ENCODE measurements at regions not wholly inside any gene's neighbourhood (a gene's known extent, or its start where the extent isn't known, plus 50 kb on each side); places are given as distances from the start of the nearest gene placed in this dataset.
"Not testable (repeated sequence)": the region's sequence is repeated elsewhere in the genome, so short reads cannot be mapped to it uniquely, and the experiment has no call there.

- H3K27ac Mint-ChIP-seq, result no peak overlapping the region
- DNase-seq (no peak), ATAC-seq (ENCODE audit: low read depth in 2 of 2) (no peak)
- Histone ChIP-seq H3K9me3 (ENCODE audit: control insufficient read depth in 2 of 2, low read length in 2 of 2) (no peaks in the 10 kb centered on the region), H3K27me3 (ENCODE audit: control insufficient read depth, insufficient read depth, low read length) (no peaks in the 10 kb centered on the region), H3K4me3 (ENCODE audit: low read depth, low read length) (no peak overlapping the region), H3K36me3 (ENCODE audit: control insufficient read depth, insufficient read depth, low read length) (no peaks in the 10 kb centered on the region), H3K4me1 (ENCODE audit: control insufficient read depth, insufficient read depth, low read length, poor library complexity, severe bottlenecking) (no peaks in the 10 kb centered on the region), H3K27ac (ENCODE audit: insufficient read depth, low read length, poor library complexity, severe bottlenecking) (no peak overlapping the region)
- no peaks in the 10 kb centered on the region for H3K27me3 Mint-ChIP-seq
- H3K4me1 Mint-ChIP-seq, result no peaks in the 10 kb centered on the region
- no peaks in the 10 kb centered on the region for H3K36me3 Mint-ChIP-seq
- H3K4me3 Mint-ChIP-seq, result no peak overlapping the region
- peaks cover 0 to 9% (median 4%) of the 10 kb centered on the region in 7 donors for H3K9me3 Mint-ChIP-seq
Measured at GRCh38 chr1:196160066-196160795, 448.0 kb downstream of the KCNT2 start.

GRCh38 chr1:196155586-196155985 lies 452.7 kb downstream of the KCNT2 start:
- Histone ChIP-seq H3K27me3 (ENCODE audit: control insufficient read depth, insufficient read depth, low read length) (no peaks in the 10 kb centered on the region), H3K4me1 (ENCODE audit: control insufficient read depth, insufficient read depth, low read length, poor library complexity, severe bottlenecking) (no peaks in the 10 kb centered on the region), H3K4me3 (ENCODE audit: low read depth, low read length) (no peak overlapping the region), H3K9me3 (ENCODE audit: control insufficient read depth in 2 of 2, low read length in 2 of 2) (no peaks in the 10 kb centered on the region), H3K36me3 (ENCODE audit: control insufficient read depth, insufficient read depth, low read length) (no peaks in the 10 kb centered on the region), H3K27ac (ENCODE audit: insufficient read depth, low read length, poor library complexity, severe bottlenecking) (no peak overlapping the region)
- Mint-ChIP-seq H3K27me3 (no peaks in the 10 kb centered on the region), H3K9me3 (peaks cover 0 to 4% (median 0%) of the 10 kb centered on the region in 7 donors), H3K4me3 (no peak overlapping the region), H3K4me1 (no peaks in the 10 kb centered on the region), H3K36me3 (no peaks in the 10 kb centered on the region), H3K27ac (no peak overlapping the region)
- ATAC-seq (ENCODE audit: low read depth in 2 of 2), result no peak
- DNase-seq, result no peak

GRCh38 chr1:196152975-196153374 lies 455.3 kb downstream of the KCNT2 start:
- no peaks in the 10 kb centered on the region for H3K4me1 ChIP-seq (ENCODE audit: control insufficient read depth, insufficient read depth, low read length, poor library complexity, severe bottlenecking)
- no peak overlapping the region for H3K27ac ChIP-seq (ENCODE audit: insufficient read depth, low read length, poor library complexity, severe bottlenecking)
- Mint-ChIP-seq H3K9me3 (peaks cover 0 to 4% (median 0%) of the 10 kb centered on the region in 7 donors), H3K27me3 (no peaks in the 10 kb centered on the region), H3K36me3 (no peaks in the 10 kb centered on the region), H3K4me1 (no peaks in the 10 kb centered on the region), H3K27ac (no peak overlapping the region), H3K4me3 (no peak overlapping the region)
- H3K4me3 ChIP-seq (ENCODE audit: low read depth, low read length), result no peak overlapping the region
- DNase-seq (no peak), ATAC-seq (ENCODE audit: low read depth in 2 of 2) (no peak)
- H3K36me3 ChIP-seq (ENCODE audit: control insufficient read depth, insufficient read depth, low read length), result no peaks in the 10 kb centered on the region
- H3K27me3 ChIP-seq (ENCODE audit: control insufficient read depth, insufficient read depth, low read length), result no peaks in the 10 kb centered on the region
- no peaks in the 10 kb centered on the region for H3K9me3 ChIP-seq (ENCODE audit: control insufficient read depth in 2 of 2, low read length in 2 of 2)

- ATAC-seq (ENCODE audit: low read depth in 2 of 2), result no peak
- Mint-ChIP-seq H3K4me3 (no peak overlapping the region), H3K9me3 (peaks cover 0 to 4% (median 0%) of the 10 kb centered on the region in 7 donors), H3K27me3 (no peaks in the 10 kb centered on the region), H3K36me3 (no peaks in the 10 kb centered on the region), H3K4me1 (no peaks in the 10 kb centered on the region), H3K27ac (no peak overlapping the region)
- no peaks in the 10 kb centered on the region for H3K9me3 ChIP-seq (ENCODE audit: control insufficient read depth in 2 of 2, low read length in 2 of 2)
- H3K4me3 ChIP-seq (ENCODE audit: low read depth, low read length), result no peak overlapping the region
- H3K36me3 ChIP-seq (ENCODE audit: control insufficient read depth, insufficient read depth, low read length), result no peaks in the 10 kb centered on the region
- no peaks in the 10 kb centered on the region for H3K27me3 ChIP-seq (ENCODE audit: control insufficient read depth, insufficient read depth, low read length)
- no peak for DNase-seq
- no peak overlapping the region for H3K27ac ChIP-seq (ENCODE audit: insufficient read depth, low read length, poor library complexity, severe bottlenecking)
- H3K4me1 ChIP-seq (ENCODE audit: control insufficient read depth, insufficient read depth, low read length, poor library complexity, severe bottlenecking), result no peaks in the 10 kb centered on the region
Measured at GRCh38 chr1:196152086-196152485, 456.2 kb downstream of the KCNT2 start.

GRCh38 chr1:196148367-196148970 lies 459.8 kb downstream of the KCNT2 start:
- Histone ChIP-seq H3K4me3 (ENCODE audit: low read depth, low read length) (no peak overlapping the region), H3K36me3 (ENCODE audit: control insufficient read depth, insufficient read depth, low read length) (no peaks in the 10 kb centered on the region), H3K27me3 (ENCODE audit: control insufficient read depth, insufficient read depth, low read length) (no peaks in the 10 kb centered on the region), H3K9me3 (ENCODE audit: control insufficient read depth in 2 of 2, low read length in 2 of 2) (no peaks in the 10 kb centered on the region), H3K4me1 (ENCODE audit: control insufficient read depth, insufficient read depth, low read length, poor library complexity, severe bottlenecking) (no peaks in the 10 kb centered on the region), H3K27ac (ENCODE audit: insufficient read depth, low read length, poor library complexity, severe bottlenecking) (no peak overlapping the region)
- Mint-ChIP-seq H3K4me1 (no peaks in the 10 kb centered on the region), H3K27me3 (no peaks in the 10 kb centered on the region), H3K9me3 (peaks cover 0 to 3% (median 0%) of the 10 kb centered on the region in 7 donors), H3K36me3 (no peaks in the 10 kb centered on the region), H3K27ac (no peak overlapping the region), H3K4me3 (no peak overlapping the region)
- DNase-seq (peak in 1 of 3 donors; percentile 26), ATAC-seq (ENCODE audit: low read depth in 2 of 2) (no peak)

GRCh38 chr1:196147530-196147929 lies 460.7 kb downstream of the KCNT2 start:
- no peak overlapping the region for H3K27ac ChIP-seq (ENCODE audit: insufficient read depth, low read length, poor library complexity, severe bottlenecking)
- H3K4me3 ChIP-seq (ENCODE audit: low read depth, low read length), result no peak overlapping the region
- H3K27ac Mint-ChIP-seq, result no peak overlapping the region
- H3K9me3 ChIP-seq (ENCODE audit: control insufficient read depth in 2 of 2, low read length in 2 of 2), result no peaks in the 10 kb centered on the region
- no peaks in the 10 kb centered on the region for H3K9me3 Mint-ChIP-seq
- DNase-seq, result no peak
- H3K4me1 Mint-ChIP-seq, result no peaks in the 10 kb centered on the region
- H3K36me3 Mint-ChIP-seq, result no peaks in the 10 kb centered on the region
- H3K36me3 ChIP-seq (ENCODE audit: control insufficient read depth, insufficient read depth, low read length), result no peaks in the 10 kb centered on the region
- H3K27me3 Mint-ChIP-seq, result no peaks in the 10 kb centered on the region
- no peaks in the 10 kb centered on the region for H3K4me1 ChIP-seq (ENCODE audit: control insufficient read depth, insufficient read depth, low read length, poor library complexity, severe bottlenecking)
- H3K4me3 Mint-ChIP-seq, result no peak overlapping the region
- no peaks in the 10 kb centered on the region for H3K27me3 ChIP-seq (ENCODE audit: control insufficient read depth, insufficient read depth, low read length)
- no peak for ATAC-seq (ENCODE audit: low read depth in 2 of 2)

- H3K36me3 ChIP-seq (ENCODE audit: control insufficient read depth, insufficient read depth, low read length), result not testable (repeated sequence)
Measured at GRCh38 chr1:196145151-196145550, 463.1 kb downstream of the KCNT2 start.

GRCh38 chr1:196144588-196144987 lies 463.7 kb downstream of the KCNT2 start:
- H3K27me3 Mint-ChIP-seq, result no peaks in the 10 kb centered on the region
- no peaks in the 10 kb centered on the region for H3K9me3 Mint-ChIP-seq
- ATAC-seq (ENCODE audit: low read depth in 2 of 2) (no peak), DNase-seq (no peak)
- Histone ChIP-seq H3K4me3 (ENCODE audit: low read depth, low read length) (no peak overlapping the region), H3K4me1 (ENCODE audit: control insufficient read depth, insufficient read depth, low read length, poor library complexity, severe bottlenecking) (no peaks in the 10 kb centered on the region), H3K9me3 (ENCODE audit: control insufficient read depth in 2 of 2, low read length in 2 of 2) (no peaks in the 10 kb centered on the region), H3K27me3 (ENCODE audit: control insufficient read depth, insufficient read depth, low read length) (no peaks in the 10 kb centered on the region), H3K36me3 (ENCODE audit: control insufficient read depth, insufficient read depth, low read length) (no peaks in the 10 kb centered on the region), H3K27ac (ENCODE audit: insufficient read depth, low read length, poor library complexity, severe bottlenecking) (no peak overlapping the region)
- H3K4me1 Mint-ChIP-seq, result no peaks in the 10 kb centered on the region
- no peak overlapping the region for H3K27ac Mint-ChIP-seq
- H3K36me3 Mint-ChIP-seq, result no peaks in the 10 kb centered on the region
- no peak overlapping the region for H3K4me3 Mint-ChIP-seq

More at GRCh38 chr1:196145151-196145550, 463.1 kb downstream of the KCNT2 start:
- H3K4me3 Mint-ChIP-seq; H3K27me3 ChIP-seq (ENCODE audit: control insufficient read depth, insufficient read depth, low read length); H3K36me3 Mint-ChIP-seq; DNase-seq; H3K27me3 Mint-ChIP-seq; ATAC-seq (ENCODE audit: low read depth in 2 of 2); H3K4me3 ChIP-seq (ENCODE audit: low read depth, low read length); H3K27ac ChIP-seq (ENCODE audit: insufficient read depth, low read length, poor library complexity, severe bottlenecking); H3K4me1 Mint-ChIP-seq; H3K9me3 ChIP-seq (ENCODE audit: control insufficient read depth in 2 of 2, low read length in 2 of 2); H3K4me1 ChIP-seq (ENCODE audit: control insufficient read depth, insufficient read depth, low read length, poor library complexity, severe bottlenecking); H3K9me3 Mint-ChIP-seq; H3K27ac Mint-ChIP-seq: not testable (repeated sequence)

Measured in CD4-positive, CD25-positive, alpha-beta regulatory T cell (primary cell).